A549 (cell line): ENCODE measurements at regions not wholly inside any gene's neighbourhood (a gene's known extent, or its start where the extent isn't known, plus 50 kb on each side); places are given as distances from the start of the nearest gene placed in this dataset.

Experiments used
- JUN ChIP-seq, 2 experiments: fragments of >200 bp; sonication (Bioruptor Twin); formaldehyde crosslinking; IDR thresholded peaks; 2 replicates in 1 of 2; 3 replicates in 1 of 2; pipeline ENCODE4 v1.6.1; 2016 to 2017
- JUNB ChIP-seq: fragments of >200 bp; sonication (Bioruptor Twin); formaldehyde crosslinking; IDR thresholded peaks from 2 replicates; pipeline ENCODE4 v1.6.1; 2016
- TF ChIP-seq, protein P1 (sequence below): fragments of >200 bp; sonication (Bioruptor Twin); formaldehyde crosslinking; IDR thresholded peaks from 3 replicates; pipeline ENCODE4 v1.5.1; 2016

DNA sequence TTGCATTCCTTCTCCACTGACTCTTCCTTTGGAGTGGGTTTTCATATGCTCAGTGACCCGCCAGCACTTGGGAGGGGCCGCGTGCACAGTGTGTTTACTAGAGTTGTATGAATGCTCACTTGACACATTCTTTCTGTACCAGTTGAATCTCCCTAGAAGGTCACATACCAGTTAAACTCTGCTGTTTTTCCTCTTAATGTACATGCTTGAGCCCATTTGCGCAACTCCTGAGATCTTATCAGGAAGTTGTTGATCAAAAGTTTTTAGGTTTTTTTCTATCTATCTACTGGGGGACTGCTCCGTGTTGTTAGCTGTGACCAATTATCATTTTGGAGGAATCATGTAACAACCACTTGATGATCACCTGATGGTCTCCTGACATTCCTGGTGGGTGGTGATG lies 392.7 kb downstream of the CDH9 start:
- TF ChIP-seq, protein P1, sequence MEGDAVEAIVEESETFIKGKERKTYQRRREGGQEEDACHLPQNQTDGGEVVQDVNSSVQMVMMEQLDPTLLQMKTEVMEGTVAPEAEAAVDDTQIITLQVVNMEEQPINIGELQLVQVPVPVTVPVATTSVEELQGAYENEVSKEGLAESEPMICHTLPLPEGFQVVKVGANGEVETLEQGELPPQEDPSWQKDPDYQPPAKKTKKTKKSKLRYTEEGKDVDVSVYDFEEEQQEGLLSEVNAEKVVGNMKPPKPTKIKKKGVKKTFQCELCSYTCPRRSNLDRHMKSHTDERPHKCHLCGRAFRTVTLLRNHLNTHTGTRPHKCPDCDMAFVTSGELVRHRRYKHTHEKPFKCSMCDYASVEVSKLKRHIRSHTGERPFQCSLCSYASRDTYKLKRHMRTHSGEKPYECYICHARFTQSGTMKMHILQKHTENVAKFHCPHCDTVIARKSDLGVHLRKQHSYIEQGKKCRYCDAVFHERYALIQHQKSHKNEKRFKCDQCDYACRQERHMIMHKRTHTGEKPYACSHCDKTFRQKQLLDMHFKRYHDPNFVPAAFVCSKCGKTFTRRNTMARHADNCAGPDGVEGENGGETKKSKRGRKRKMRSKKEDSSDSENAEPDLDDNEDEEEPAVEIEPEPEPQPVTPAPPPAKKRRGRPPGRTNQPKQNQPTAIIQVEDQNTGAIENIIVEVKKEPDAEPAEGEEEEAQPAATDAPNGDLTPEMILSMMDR: no peak
- no peak for TF ChIP-seq JUNB
- TF ChIP-seq JUN (IDR thresholded peaks at IDR 0.05): no peak
